GM12892 (cell line): ENCODE measurements at regions not wholly inside any gene's neighbourhood (a gene's known extent, or its start where the extent isn't known, plus 50 kb on each side); places are given as distances from the start of the nearest gene placed in this dataset.

Source experiments
- POLR2A ChIP-seq: IDR thresholded peaks from 2 replicates; pipeline ENCODE4 v1.6.1; 2011; ENCODE audit warnings: low read depth, low read length, control low read depth
- POLR2AphosphoS5 ChIP-seq: IDR thresholded peaks from 2 replicates; pipeline ENCODE4 v1.6.1; 2011; ENCODE audit warnings: low read depth, low read length, control low read depth

DNA sequence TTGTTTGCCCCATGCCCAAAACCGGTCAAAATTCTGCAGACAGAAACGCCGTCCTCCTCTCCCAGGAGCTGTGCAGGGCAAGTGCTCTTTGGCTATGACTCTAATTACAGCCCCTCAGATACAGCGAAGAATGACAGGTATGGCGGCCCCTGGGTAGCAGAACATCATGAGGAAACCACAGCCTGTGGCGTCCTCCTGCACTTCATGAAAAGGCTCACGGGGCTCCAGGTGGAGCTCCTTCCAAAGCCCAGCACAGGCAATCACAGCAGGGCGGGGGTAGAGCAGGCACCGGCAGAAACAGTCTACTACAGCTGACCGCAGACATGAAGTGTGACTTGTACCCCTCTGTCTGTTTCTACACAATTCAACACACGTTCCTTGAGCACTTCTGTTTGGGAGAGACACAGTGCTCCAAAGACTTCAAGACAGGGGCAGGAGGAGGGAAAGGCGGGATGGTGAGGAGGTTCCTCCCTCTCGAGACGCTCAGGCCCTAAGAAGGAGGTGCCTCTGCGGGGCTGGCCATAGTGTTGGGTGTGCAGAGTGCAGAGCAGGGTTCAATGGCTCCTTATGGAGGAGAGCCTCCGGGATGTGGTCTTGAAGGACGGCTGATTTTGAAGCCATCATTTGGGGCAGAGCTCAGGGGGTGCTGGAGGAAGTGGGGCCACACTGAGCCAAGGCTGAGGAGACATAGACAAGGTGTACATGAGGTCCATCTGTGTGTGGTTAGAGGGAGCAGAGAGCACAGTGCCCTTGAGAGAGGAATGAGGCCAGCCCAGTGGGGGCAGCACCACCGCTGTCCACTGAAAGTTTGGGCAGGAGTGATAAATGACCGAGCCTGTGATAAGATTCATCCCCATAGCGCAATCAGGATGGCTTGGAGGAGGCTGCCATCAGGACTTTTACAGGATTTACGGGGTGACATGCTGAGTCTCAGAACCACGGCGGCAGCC lies 468.3 kb downstream of the EIPR1 start:
- TF ChIP-seq POLR2AphosphoS5 = no peak
- no peak for TF ChIP-seq POLR2A
